SHP77 treated with DMSO at 0.1 percent for 48 hours (cell line): ENCODE measurements at regions not wholly inside any gene's neighbourhood (a gene's known extent, or its start where the extent isn't known, plus 50 kb on each side); places are given as distances from the start of the nearest gene placed in this dataset.
"Not testable (repeated sequence)": the region's sequence is repeated elsewhere in the genome, so short reads cannot be mapped to it uniquely, and the experiment has no call there.

Experiments used
- DNase-seq: peaks from one replicate; lab custom pipeline; 2025; lab: John Stamatoyannopoulos, UW

- no peak for DNase-seq
These were observed 252.0 kb downstream of the ZPLD1 start for GRCh38 chr3:102686792-102687191.

- DNase-seq, result no peak
These were observed 253.2 kb downstream of the ZPLD1 start for GRCh38 chr3:102687851-102688555.

- DNase-seq, result no peak
These were observed 253.7 kb downstream of the ZPLD1 start for GRCh38 chr3:102688556-102688930.

GRCh38 chr3:102691507-102691906 is 256.7 kb downstream of the ZPLD1 start:
- no peak for DNase-seq

GRCh38 chr3:102699104-102699818 is 264.4 kb downstream of the ZPLD1 start:
- no peak for DNase-seq

GRCh38 chr3:102699819-102700140 is 265.0 kb downstream of the ZPLD1 start:
- no peak for DNase-seq

GRCh38 chr3:102712896-102713295 is 278.1 kb downstream of the ZPLD1 start:
- no peak for DNase-seq

- no peak for DNase-seq
These were observed 279.8 kb downstream of the ZPLD1 start for GRCh38 chr3:102714567-102714966.

- DNase-seq, result no peak
These were observed 280.3 kb downstream of the ZPLD1 start for GRCh38 chr3:102715030-102715697.

GRCh38 chr3:102718651-102719050 is 283.8 kb downstream of the ZPLD1 start:
- DNase-seq, result no peak

GRCh38 chr3:102722317-102722716 is 287.5 kb downstream of the ZPLD1 start:
- no peak for DNase-seq

- no peak for DNase-seq
These were observed 292.5 kb downstream of the ZPLD1 start for GRCh38 chr3:102727340-102727739.

- DNase-seq, result not testable (repeated sequence)
These were observed 297.8 kb downstream of the ZPLD1 start for GRCh38 chr3:102732581-102732980.

GRCh38 chr3:102733791-102734563 is 299.2 kb downstream of the ZPLD1 start:
- no peak for DNase-seq

- no peak for DNase-seq
These were observed 300.5 kb downstream of the ZPLD1 start for GRCh38 chr3:102735311-102735710.

GRCh38 chr3:102736288-102736974 is 301.6 kb downstream of the ZPLD1 start:
- DNase-seq, result no peak

GRCh38 chr3:102736975-102737304 is 302.1 kb downstream of the ZPLD1 start:
- DNase-seq, result no peak

GRCh38 chr3:102737353-102737752 is 302.5 kb downstream of the ZPLD1 start:
- DNase-seq, result no peak

GRCh38 chr3:102741105-102741504 is 306.3 kb downstream of the ZPLD1 start:
- DNase-seq, result no peak

- DNase-seq, result no peak
These were observed 306.9 kb downstream of the ZPLD1 start for GRCh38 chr3:102741694-102742093.

GRCh38 chr3:102745881-102746280 is 311.1 kb downstream of the ZPLD1 start:
- DNase-seq, result no peak

GRCh38 chr3:102747611-102748010 is 312.8 kb downstream of the ZPLD1 start:
- no peak for DNase-seq
